ENCODE measurements at regions not wholly inside any gene's neighbourhood (a gene's known extent, or its start where the extent isn't known, plus 50 kb on each side); places are given as distances from the start of the nearest gene placed in this dataset.

DNA sequence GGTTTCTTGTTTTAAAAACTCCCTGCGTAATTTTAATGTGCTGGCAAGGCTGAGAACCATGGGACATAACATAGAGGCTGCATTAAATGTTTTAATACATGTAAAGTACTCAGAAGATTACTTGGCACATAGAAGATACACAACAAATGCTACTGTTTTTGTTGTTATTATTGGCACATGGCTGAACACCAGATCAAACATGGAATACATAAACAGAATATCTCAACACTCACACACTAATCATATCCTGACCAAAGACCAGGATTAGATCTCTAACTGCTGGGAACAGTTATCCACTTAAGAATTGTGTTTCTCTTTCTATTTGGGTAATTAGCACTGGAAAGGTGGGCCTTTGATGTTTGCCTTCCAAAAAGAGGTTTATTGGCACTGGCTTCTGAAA lies 69.3 kb downstream of the KCNE4 start:
- TF ChIP-seq, protein P1, sequence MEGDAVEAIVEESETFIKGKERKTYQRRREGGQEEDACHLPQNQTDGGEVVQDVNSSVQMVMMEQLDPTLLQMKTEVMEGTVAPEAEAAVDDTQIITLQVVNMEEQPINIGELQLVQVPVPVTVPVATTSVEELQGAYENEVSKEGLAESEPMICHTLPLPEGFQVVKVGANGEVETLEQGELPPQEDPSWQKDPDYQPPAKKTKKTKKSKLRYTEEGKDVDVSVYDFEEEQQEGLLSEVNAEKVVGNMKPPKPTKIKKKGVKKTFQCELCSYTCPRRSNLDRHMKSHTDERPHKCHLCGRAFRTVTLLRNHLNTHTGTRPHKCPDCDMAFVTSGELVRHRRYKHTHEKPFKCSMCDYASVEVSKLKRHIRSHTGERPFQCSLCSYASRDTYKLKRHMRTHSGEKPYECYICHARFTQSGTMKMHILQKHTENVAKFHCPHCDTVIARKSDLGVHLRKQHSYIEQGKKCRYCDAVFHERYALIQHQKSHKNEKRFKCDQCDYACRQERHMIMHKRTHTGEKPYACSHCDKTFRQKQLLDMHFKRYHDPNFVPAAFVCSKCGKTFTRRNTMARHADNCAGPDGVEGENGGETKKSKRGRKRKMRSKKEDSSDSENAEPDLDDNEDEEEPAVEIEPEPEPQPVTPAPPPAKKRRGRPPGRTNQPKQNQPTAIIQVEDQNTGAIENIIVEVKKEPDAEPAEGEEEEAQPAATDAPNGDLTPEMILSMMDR (IDR thresholded peaks at IDR 0.05), result no peak
- H3K27ac ChIP-seq, result no peak overlapping the region
- no peak overlapping the region for H3K4me3 ChIP-seq
- no peak for DNase-seq (ENCODE audit: low spot score)

DNA sequence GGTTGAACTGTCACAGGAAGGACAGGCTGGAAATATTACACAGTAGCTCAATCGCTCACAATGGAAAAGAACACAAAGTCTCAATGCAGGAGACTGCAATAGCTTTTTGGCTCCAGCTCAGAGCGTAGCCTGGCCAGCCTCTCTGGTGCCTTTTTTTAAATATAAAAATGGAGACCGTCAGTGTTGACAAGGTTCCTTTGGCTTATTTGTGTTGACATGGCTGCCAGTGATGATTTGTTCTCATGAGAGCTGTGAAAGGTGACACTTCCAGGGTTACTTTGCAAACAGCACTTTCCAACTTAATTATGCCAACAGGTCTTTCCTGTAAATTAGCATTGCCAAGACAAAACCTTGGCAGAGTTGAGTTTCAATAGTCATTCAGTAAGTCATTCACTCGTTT lies 70.8 kb downstream of the KCNE4 start:
- no peak for DNase-seq (ENCODE audit: low spot score)
- Histone ChIP-seq H3K4me3 (no peak overlapping the region), H3K27ac (no peak overlapping the region)
- TF ChIP-seq, protein P1 (IDR thresholded peaks at IDR 0.05), result no peak

DNA sequence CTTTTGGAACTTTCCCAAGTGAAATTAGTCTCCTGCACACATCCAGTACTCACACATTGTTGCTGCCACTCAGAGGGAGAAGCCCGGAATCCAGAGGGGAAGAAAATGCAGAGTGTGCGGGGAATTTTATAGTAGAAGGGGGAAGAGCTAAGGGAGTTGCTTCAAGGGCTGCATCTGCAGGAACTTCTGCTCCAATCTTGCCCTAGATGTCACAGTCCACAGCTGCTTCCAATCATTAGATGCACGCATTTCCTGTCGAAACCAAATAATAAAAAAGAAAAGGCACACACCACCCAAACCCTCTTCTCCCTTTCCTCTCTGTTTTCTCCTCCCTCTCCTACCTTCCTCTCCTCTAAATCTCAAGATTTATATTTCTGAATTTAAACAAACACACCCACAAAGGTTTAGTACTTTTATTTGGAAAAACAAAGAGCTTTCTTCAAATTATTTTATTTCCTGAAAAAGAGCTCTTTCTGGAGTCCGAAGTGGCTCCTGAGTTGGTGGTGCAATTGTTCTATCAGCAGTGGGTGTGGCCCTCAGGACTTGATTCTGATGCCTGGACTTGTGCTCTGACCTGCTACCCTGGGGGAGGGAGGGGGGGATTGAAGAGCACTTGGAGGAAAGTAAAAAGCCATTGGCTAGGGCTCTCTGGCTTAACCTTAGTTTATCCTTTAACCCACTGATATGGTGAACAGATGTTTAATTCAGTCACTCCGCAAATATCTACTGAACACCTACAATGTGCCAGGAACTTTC lies 72.0 kb downstream of the KCNE4 start:
- Histone ChIP-seq H3K4me3 (no peak overlapping the region), H3K27ac (peak overlapping the region in 1 of 2 donors; percentile 16)
- TF ChIP-seq, protein P1 (IDR thresholded peaks at IDR 0.05), result no peak
- no peak for DNase-seq (ENCODE audit: low spot score)

DNA sequence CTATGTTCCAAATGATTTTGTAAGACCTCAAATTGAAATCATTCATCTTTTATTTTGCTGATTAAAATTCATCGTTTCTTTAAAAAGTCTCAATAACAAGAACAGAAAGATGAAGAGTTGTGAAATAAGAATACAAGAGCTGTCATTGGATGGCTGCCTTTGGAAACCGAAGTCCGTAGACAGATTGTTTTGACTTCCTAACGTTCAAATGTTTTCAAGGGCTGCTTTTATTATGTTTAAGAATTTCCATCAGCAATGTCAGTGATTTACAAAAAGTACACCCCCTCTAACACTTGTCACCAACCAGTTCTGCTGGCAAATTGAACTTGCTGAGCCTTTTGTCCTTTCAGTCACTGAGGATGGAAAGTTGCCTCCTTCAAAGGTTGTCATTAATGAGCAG lies 89.6 kb downstream of the KCNE4 start:
- Histone ChIP-seq H3K4me3 (no peak overlapping the region), H3K27ac (no peak overlapping the region)
- TF ChIP-seq, protein P1 (IDR thresholded peaks at IDR 0.05), result no peak
- no peak for DNase-seq (ENCODE audit: low spot score)

DNA sequence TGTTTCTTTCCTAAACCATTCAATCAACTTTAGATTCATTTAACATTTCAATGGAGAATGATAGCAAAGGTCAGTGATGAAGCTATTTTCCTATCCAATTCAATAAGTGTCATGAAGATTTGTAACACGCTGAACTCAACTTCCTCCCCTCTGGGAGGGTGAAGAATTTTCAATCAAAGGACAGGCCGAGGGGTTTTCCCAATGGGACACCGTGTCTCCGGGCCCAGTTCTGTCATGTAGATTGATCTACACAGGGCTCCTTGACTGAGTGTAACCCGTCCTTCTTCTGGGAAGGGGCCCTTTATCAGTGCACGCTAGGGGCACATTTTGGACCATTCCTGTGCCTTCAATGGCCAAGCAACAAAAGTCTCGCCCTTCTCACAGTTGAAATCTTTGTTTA lies 90.1 kb downstream of the KCNE4 start:
- no peak overlapping the region for H3K27ac ChIP-seq
- TF ChIP-seq, protein P1 (IDR thresholded peaks at IDR 0.05), result no peak
- DNase-seq (ENCODE audit: low spot score), result no peak
- no peak overlapping the region for H3K4me3 ChIP-seq

DNA sequence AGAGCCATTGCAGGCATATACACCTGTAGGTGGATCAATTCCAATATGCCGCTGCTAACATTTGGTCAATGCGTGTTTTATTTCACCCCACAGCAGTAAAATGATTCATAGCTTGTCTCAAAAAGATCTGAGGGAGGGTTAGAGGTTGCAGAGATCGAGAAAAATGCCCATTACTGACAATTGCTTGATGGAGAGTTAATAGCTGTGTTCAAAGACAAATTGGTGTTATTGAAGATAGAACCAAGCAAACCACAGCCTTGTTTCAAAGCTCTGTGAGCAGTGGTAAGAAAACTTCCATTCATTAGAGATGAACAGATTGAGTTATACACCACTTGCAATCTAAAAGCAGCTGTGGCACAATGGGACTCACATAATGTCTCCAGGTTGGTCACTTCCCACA lies 95.4 kb downstream of the KCNE4 start:
- Histone ChIP-seq H3K27ac (no peak overlapping the region), H3K4me3 (no peak overlapping the region)
- no peak for DNase-seq (ENCODE audit: low spot score)
- TF ChIP-seq, protein P1 (IDR thresholded peaks at IDR 0.05), result no peak

DNA sequence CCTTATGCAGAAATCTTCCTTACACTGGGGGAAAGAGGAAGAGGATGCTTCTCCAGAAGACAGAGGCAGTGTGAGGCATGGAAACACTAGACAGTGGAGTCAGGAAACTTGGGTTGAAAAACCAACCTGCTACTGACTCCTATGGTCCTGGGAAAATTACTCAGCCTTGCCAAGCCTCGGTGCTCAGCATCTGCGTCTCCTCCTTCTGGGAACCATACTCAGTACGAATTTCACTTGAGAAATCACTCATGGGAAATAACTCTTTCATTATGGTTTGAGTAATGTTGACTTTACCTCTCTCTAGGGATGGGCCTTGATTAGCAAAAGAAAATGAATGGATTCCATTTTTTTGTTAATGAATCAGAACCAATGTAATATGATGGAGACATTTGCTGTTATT lies 96.5 kb downstream of the KCNE4 start:
- DNase-seq (ENCODE audit: low spot score), result no peak
- H3K4me3 ChIP-seq, result no peak overlapping the region
- TF ChIP-seq, protein P1 (IDR thresholded peaks at IDR 0.05), result no peak
- no peak overlapping the region for H3K27ac ChIP-seq
